HEK293T (cell line): ENCODE measurements at regions not wholly inside any gene's neighbourhood (a gene's known extent, or its start where the extent isn't known, plus 50 kb on each side); places are given as distances from the start of the nearest gene placed in this dataset.

Source experiments
- CTCF ChIA-PET: fragments of 350-600 bp; formaldehyde crosslinking; extraction: SDS; loops from one replicate; lab custom pipeline; 2021; ENCODE audit warnings: antibody characterized with exemption, inconsistent platforms; lab: Yijun Ruan, JAX
- POLR2A ChIA-PET: fragments of 350-600 bp; formaldehyde crosslinking; extraction: SDS; loops from one replicate; lab custom pipeline; 2020; ENCODE audit warnings: antibody characterized with exemption, inconsistent platforms; lab: Yijun Ruan, JAX
- DNase-seq: peaks from one replicate; pipeline ENCODE4 v3.0.0; 2012; ENCODE audit warnings: mixed read lengths; ENCODE audit errors: extremely low spot score
- ARNT ChIP-seq: fragments of 450-650 bp; IDR thresholded peaks from 2 replicates; pipeline ENCODE4 v1.6.1; 2017; ENCODE audit warnings: mild to moderate bottlenecking
- L3MBTL2 ChIP-seq: fragments of 450-650 bp; conservative IDR thresholded peaks from 2 replicates; pipeline ENCODE4 v1.6.1; 2016; ENCODE audit warnings: mild to moderate bottlenecking
- NFRKB ChIP-seq: fragments of 450-650 bp; IDR thresholded peaks from 2 replicates; pipeline ENCODE4 v1.6.1; 2016; ENCODE audit warnings: mild to moderate bottlenecking, moderate library complexity
- SP1 ChIP-seq: fragments of 450-650 bp; IDR thresholded peaks from 2 replicates; pipeline ENCODE4 v1.6.1; 2017

DNA sequence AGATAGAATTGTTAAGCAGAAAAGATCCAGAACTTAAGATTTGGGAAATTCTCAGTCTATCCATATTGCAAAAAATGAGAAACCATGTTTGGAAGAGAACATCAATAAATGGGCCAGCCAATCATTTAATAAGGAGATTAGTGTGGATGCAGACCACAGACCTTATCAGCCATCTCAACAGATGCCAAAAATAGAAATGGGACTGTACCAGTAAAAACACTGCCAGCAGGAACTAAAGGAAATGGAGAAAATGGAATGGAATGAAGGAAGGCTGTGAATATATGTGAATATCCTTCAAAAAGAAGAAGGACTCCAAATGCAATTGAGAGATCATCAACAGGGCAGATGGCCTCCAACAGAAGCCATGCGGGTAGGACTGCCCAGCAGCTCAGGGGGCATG, 52.7 kb upstream of the ZNF618 start:
- ChIA-PET CTCF (no interaction called here), POLR2A (no interaction called here)
- TF ChIP-seq ARNT, result no peak
- no peak for TF ChIP-seq L3MBTL2
- no peak for TF ChIP-seq SP1
- TF ChIP-seq NFRKB, result no peak
- DNase-seq, result no peak
